Stimulated activated CD8-positive, alpha-beta memory T cell treated with anti-CD3 and anti-CD28 coated beads, Interleukin-15, amount 100 ng/mL, for 1 hour (primary cell): ENCODE measurements at regions not wholly inside any gene's neighbourhood (a gene's known extent, or its start where the extent isn't known, plus 50 kb on each side); places are given as distances from the start of the nearest gene placed in this dataset.
"Not testable (repeated sequence)": the region's sequence is repeated elsewhere in the genome, so short reads cannot be mapped to it uniquely, and the experiment has no call there.

Experiments used
- DNase-seq: peaks from one replicate; pipeline ENCODE4 v3.0.0-alpha.2; 2020; ENCODE audit warnings: low read depth

DNA sequence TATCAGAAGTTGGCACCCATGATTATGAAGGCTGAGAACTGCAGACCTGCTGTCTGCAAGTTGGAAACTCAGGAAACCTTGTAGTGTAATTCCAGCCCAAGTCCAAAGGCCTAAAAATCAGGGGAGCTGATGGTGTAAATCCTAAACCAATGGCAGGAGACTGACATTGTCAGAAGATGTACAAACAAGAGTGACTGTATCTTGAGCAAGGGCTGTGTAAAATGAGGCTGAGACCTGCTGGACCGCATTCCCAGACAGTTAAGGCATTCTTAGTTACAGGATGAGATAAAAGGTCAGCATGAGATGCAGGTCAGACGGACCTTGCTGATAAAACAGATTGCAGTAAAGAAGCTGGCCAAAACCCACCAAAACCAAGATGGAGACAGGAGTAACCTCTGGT, 147.7 kb downstream of the COG6 start:
- no peak for DNase-seq

GRCh38 chr13:39803851-39804250, 148.4 kb downstream of the COG6 start:
- DNase-seq = no peak

DNA sequence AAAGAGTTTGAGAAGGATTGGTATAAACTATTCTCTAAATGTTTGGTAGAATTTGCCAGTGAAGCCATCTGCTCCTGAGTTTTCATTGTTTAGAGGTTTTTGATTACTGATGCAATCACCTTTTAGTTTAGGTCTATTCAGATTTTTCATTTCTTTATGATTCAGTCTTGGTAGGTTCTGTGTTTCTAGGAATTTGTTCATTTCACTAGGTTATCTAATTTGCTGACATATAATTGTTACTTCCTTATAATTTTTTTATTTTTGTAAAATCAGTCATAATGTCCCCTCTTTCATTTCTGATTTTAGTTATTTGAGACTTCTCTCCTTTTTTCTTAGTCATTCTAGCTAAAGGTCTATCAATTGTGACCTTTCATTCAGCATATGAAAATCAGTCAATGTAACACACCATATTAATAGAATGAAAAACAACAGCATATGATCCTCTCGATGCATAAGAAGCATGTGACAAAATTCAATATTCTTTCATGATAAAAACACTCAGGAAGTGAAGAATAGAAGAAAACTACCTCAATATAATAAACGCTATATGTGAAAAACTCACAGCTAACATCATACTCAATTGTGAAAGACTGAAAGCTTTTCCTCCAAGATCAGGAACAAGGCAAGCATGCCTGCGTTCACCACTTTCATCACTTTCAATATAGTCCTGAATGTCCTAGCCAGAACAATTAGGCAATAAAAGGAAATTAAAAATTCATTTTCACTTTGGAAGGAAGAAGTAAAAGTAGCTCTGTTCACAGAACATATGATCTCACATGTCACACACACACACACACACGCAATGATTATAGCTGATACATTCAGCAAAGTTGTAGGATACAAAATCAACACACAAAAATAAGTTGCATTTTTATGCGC, 149.1 kb downstream of the COG6 start:
- no peak for DNase-seq

GRCh38 chr13:39809466-39809865, 154.0 kb downstream of the COG6 start:
- DNase-seq = no peak

GRCh38 chr13:39810091-39810877, 154.8 kb downstream of the COG6 start:
- DNase-seq = no peak

GRCh38 chr13:39811051-39811450, 155.6 kb downstream of the COG6 start:
- DNase-seq = no peak

GRCh38 chr13:39811696-39812095, 156.2 kb downstream of the COG6 start:
- no peak for DNase-seq

DNA sequence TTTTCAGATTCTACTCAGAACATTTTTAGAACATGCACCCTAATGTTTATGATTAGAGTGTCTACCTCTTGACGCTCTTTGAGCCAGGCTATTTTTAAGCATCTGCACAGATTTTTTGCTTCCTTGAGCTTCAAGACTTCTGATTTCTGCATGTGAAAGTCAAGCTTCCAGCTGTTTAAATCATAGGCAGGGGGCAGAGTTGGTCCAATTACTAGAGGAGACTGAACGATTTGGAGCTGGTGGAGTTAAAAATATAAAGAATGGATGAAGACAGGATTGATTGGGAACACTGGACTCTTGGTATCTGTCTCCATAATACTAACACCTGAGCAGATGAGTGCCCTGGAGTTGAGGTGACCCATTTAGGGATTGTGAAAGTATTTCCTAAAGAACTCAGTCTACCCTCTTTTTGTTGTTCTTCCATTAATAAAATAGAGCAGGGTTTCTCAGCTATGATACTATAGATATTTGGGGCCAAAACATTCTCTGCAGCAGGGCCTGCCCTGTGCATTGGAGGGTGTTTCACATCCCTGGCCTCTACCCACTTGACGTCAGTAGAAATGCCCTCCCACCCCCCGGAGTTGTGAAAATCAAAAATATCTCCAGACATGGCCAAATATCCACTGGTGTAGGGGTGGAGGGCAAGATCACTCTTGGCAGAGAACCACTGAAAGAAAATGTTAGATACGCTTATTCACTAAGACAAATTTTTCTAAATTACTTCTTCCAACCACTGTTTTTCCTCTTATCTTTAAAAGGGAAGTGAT, 160.1 kb downstream of the COG6 start:
- no peak for DNase-seq

DNA sequence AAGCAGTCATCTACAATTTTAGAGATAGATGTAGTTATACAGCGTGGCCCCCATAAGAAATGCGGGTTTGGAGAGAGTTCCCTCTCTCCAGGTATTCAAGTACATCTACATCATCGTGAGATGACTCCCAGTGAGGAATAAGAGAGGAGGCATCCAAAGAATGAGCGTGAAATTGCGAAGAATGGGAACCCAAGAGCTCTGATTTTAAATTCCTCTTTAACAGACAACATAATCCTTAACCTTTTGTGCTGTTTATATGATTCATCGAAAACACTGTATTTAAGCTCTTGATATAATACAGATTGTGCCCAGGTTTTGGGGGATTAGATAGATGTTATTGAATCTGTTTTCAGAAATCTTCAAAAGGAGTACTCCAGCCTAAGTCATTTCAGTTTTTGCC, 161.5 kb downstream of the COG6 start:
- no peak for DNase-seq

- DNase-seq = no peak
Observed at GRCh38 chr13:39818953-39819352, 163.5 kb downstream of the COG6 start.

DNA sequence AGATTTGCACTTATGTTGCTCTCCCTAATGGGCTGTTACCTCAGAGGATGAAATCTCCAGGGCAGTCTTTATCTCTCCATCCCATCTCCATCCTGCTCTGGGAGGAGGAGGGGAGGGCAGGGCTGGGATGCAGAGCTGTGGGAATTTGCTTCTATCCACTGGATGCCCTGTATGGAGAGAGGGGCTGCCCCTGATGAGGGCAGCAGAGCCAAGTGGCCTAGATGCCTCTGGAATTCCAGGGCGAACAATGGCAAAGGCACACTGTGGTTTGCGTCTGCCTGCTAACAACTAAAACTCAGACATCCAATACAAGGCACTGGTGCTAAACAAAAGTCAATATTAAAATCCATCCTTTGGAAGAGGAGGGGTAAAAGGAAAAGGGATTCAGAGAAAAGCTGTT, 165.1 kb downstream of the COG6 start:
- DNase-seq = no peak

DNA sequence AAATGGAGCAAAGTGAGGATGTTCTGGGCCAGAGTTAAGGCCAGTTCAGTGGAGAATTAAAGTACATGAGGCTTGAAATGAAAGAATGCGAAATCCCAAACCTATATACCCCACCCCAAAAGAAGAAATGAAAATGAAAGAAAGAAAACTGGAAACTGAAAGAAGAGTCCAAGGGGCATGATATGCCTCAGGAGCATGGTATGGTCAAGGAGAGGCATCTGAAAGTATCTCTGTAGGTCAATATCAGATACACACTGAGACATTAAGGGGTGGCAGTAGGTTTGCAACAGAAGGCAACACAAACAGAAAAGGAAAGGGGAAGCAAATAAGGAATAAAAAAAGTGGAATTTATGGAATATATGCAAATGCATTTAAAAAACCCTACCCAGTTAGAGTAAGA, 166.5 kb downstream of the COG6 start:
- DNase-seq = no peak

DNA sequence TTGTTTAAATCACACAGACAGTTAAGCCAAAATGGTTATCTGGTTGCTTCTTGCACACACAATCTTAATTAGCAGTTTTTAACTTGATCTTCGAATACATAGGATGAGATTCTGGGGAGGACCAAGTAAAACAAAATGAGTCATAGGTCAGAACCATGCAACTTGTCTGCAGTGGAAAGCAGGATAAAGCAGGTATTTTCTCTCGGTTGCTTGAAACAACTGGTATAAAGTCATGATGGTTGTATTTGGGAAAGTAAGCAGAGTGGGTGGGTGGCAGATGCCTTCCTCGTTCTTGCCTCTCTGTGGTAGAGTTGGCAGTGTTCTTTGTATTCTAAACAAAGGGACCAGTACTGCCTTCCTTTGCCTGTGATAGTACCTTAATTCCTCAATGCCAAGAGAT, 167.0 kb downstream of the COG6 start:
- DNase-seq = no peak

GRCh38 chr13:39823063-39823713, 167.7 kb downstream of the COG6 start:
- no peak for DNase-seq

DNA sequence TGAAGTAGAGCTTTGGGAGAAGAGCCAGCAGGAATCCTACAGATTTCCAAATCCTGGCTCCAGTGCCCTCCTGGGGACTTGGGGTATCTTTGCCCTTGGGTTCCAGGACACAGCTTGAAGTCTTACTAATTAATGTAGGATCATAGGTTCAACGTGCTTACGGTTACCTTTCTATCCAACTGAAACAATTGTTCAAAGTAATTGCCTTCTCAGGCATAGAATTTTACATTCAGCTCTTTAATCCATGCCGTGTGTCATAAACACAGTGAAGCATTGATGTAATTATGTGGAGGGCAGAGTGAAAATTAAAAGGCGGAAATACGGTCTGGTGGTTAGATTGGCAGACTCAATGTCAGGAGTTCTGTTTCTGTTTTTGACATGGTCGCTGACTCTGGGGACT, 170.4 kb downstream of the COG6 start:
- no peak for DNase-seq

GRCh38 chr13:39835253-39835652, 179.8 kb downstream of the COG6 start:
- no peak for DNase-seq

DNA sequence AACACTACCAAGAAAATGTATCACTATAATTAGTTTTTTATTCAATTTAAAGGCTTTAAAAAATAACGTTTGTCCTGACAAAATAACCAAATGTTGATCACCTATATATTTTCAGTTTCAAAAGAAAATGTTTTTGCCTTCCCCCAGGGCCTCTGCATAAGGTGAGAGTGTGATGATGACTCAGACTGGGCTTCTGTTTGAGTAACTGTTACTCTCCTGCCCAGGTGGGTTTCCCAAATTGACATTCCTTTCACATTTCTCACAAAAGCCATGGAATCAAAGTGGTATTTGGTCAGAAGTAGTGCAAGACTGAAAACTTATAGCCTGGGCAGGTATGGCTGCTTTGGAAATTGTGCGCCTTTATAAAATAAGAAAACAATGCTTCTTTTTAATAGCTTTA, 180.6 kb downstream of the COG6 start:
- no peak for DNase-seq

DNA sequence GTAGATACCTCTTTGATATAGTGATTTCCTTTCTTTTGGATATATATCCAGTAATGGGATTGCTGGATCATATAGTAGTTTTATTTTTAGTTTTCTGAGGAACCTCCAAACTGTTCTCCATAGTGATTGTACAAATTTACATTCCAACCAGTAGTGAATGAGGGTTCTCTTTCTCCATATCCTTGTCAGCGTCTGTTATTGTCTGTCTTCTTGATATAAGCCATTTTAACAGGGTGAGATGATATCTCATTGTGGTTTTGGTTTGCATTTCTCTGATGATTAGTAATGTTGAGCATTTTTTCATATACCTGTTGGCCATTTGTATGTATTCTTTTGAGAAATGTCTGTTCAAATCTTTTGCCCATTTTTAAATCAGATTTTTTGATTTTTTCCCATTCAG, 182.4 kb downstream of the COG6 start:
- not testable (repeated sequence) for DNase-seq

- no peak for DNase-seq
Observed at GRCh38 chr13:39840201-39840600, 184.7 kb downstream of the COG6 start.

- DNase-seq = no peak
Observed at GRCh38 chr13:39847336-39847735, 191.9 kb downstream of the COG6 start.

DNA sequence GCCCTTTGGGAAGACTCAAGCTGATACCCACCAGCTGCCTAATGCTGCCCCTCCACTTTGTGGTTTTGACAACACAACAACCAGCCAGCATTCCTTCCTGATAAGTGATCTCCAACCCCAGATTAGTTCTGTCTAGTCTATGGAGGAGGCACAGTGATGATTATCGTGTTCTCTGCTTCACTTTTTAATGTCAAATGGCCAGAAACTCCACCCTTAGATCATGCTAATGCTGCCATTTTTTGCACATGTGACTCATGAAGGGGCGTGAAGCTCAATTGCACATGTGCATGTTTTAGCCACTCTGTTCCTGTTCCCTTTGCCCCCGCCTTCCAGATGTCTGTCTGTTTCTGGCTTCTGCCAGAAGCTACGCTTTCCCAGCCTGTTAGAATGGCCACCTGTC, 199.8 kb downstream of the COG6 start:
- DNase-seq = no peak

GRCh38 chr13:39856714-39857113, 201.3 kb downstream of the COG6 start:
- DNase-seq = no peak
